Activated CD8-positive, alpha-beta memory T cell treated with anti-CD3 and anti-CD28 coated beads, Interleukin-2, amount 50 U/mL, for 4 hours (primary cell): ENCODE measurements at regions not wholly inside any gene's neighbourhood (a gene's known extent, or its start where the extent isn't known, plus 50 kb on each side); places are given as distances from the start of the nearest gene placed in this dataset.

ENCODE experiments used
- DNase-seq: peaks from one replicate; pipeline ENCODE4 v3.0.0-alpha.2; 2020

GRCh38 chr2:60603533-60604190 is 50.2 kb upstream of the BCL11A start:
- no peak for DNase-seq

- no peak for DNase-seq
Measured at GRCh38 chr2:60604486-60605064, 51.1 kb upstream of the BCL11A start.

- DNase-seq, result no peak
Measured at GRCh38 chr2:60605866-60606265, 52.4 kb upstream of the BCL11A start.

- no peak for DNase-seq
Measured at GRCh38 chr2:60608679-60609078, 55.2 kb upstream of the BCL11A start.

- no peak for DNase-seq
Measured at GRCh38 chr2:60612033-60612432, 58.6 kb upstream of the BCL11A start.

GRCh38 chr2:60614319-60614718 is 60.9 kb upstream of the BCL11A start:
- no peak for DNase-seq

GRCh38 chr2:60621688-60622429 is 68.4 kb upstream of the BCL11A start:
- DNase-seq, result no peak

- DNase-seq, result no peak
Measured at GRCh38 chr2:60623040-60623439, 69.6 kb upstream of the BCL11A start.

- no peak for DNase-seq
Measured at GRCh38 chr2:60627412-60627811, 74.0 kb upstream of the BCL11A start.

- no peak for DNase-seq
Measured at GRCh38 chr2:60628026-60628425, 74.6 kb upstream of the BCL11A start.

GRCh38 chr2:60628615-60629304 is 75.3 kb upstream of the BCL11A start:
- no peak for DNase-seq

- DNase-seq, result no peak
Measured at GRCh38 chr2:60629305-60629662, 75.8 kb upstream of the BCL11A start.

- DNase-seq, result no peak
Measured at GRCh38 chr2:60629801-60630385, 76.4 kb upstream of the BCL11A start.

GRCh38 chr2:60633615-60634014 is 80.2 kb upstream of the BCL11A start:
- no peak for DNase-seq

GRCh38 chr2:60634438-60634837 is 81.0 kb upstream of the BCL11A start:
- no peak for DNase-seq

- DNase-seq, result peak; percentile 16
Measured at GRCh38 chr2:60641811-60642788, 88.6 kb upstream of the BCL11A start.

GRCh38 chr2:60643747-60644146 is 90.3 kb upstream of the BCL11A start:
- DNase-seq, result no peak

GRCh38 chr2:60644951-60645350 is 91.5 kb upstream of the BCL11A start:
- DNase-seq, result no peak

- no peak for DNase-seq
Measured at GRCh38 chr2:60648191-60648590, 94.7 kb upstream of the BCL11A start.

- no peak for DNase-seq
Measured at GRCh38 chr2:60649721-60650120, 96.3 kb upstream of the BCL11A start.

- no peak for DNase-seq
Measured at GRCh38 chr2:60652832-60653340, 99.4 kb upstream of the BCL11A start.

GRCh38 chr2:60657673-60658072 is 98.4 kb upstream of the PAPOLG start:
- no peak for DNase-seq
